ENCODE measurements at regions not wholly inside any gene's neighbourhood (a gene's known extent, or its start where the extent isn't known, plus 50 kb on each side); places are given as distances from the start of the nearest gene placed in this dataset.

- Histone ChIP-seq H3K9ac (ENCODE audit: low read length) (no peak overlapping the region), H2AFZ (ENCODE audit: low read depth, low read length, severe bottlenecking) (no peak overlapping the region), H3K4me3 (ENCODE audit: insufficient read depth, low read length, poor library complexity, severe bottlenecking) (no peak overlapping the region), H3K27me3 (ENCODE audit: low read length) (no peaks in the 10 kb centered on the region), H3K36me3 (ENCODE audit: low read length) (no peaks in the 10 kb centered on the region), H3K4me2 (ENCODE audit: low read depth, low read length, poor library complexity, severe bottlenecking) (no peak overlapping the region), H3K9me3 (ENCODE audit: insufficient read depth, low read length) (no peaks in the 10 kb centered on the region), H3K9me2 (replicated peaks; ENCODE audit: insufficient read depth, low read length) (no peaks in the 10 kb centered on the region), H3K79me2 (ENCODE audit: insufficient read depth, low read length) (no peaks in the 10 kb centered on the region), H3K27ac (ENCODE audit: low read depth, low read length) (no peak overlapping the region), H3F3A (ENCODE audit: insufficient read depth) (no peaks in the 10 kb centered on the region), H4K20me1 (ENCODE audit: low read depth, low read length) (no peaks in the 10 kb centered on the region)
- TF ChIP-seq EZH2phosphoT487 (conservative IDR thresholded peaks at IDR 0.05; ENCODE audit: low read length) (no peak), CTCF (IDR thresholded peaks at IDR 0.05; ENCODE audit: insufficient read depth, low read length, poor library complexity, severe bottlenecking) (no peak)
Measured at GRCh38 chr7:20561466-20561865, 54.0 kb upstream of the ABCB5 start.

- Histone ChIP-seq H3K27ac (ENCODE audit: low read depth, low read length) (no peak overlapping the region), H3K4me3 (ENCODE audit: insufficient read depth, low read length, poor library complexity, severe bottlenecking) (no peak overlapping the region), H3K27me3 (ENCODE audit: low read length) (no peaks in the 10 kb centered on the region), H3K9me3 (ENCODE audit: insufficient read depth, low read length) (no peaks in the 10 kb centered on the region), H3K36me3 (ENCODE audit: low read length) (no peaks in the 10 kb centered on the region), H3F3A (ENCODE audit: insufficient read depth) (no peaks in the 10 kb centered on the region), H3K79me2 (ENCODE audit: insufficient read depth, low read length) (no peaks in the 10 kb centered on the region), H4K20me1 (ENCODE audit: low read depth, low read length) (no peaks in the 10 kb centered on the region), H3K9me2 (replicated peaks; ENCODE audit: insufficient read depth, low read length) (no peaks in the 10 kb centered on the region), H3K9ac (ENCODE audit: low read length) (no peak overlapping the region), H3K4me2 (ENCODE audit: low read depth, low read length, poor library complexity, severe bottlenecking) (no peak overlapping the region), H2AFZ (ENCODE audit: low read depth, low read length, severe bottlenecking) (no peak overlapping the region)
- TF ChIP-seq EZH2phosphoT487 (conservative IDR thresholded peaks at IDR 0.05; ENCODE audit: low read length) (no peak), CTCF (IDR thresholded peaks at IDR 0.05; ENCODE audit: insufficient read depth, low read length, poor library complexity, severe bottlenecking) (no peak)
Measured at GRCh38 chr7:20561908-20562307, 53.6 kb upstream of the ABCB5 start.

GRCh38 chr7:20562461-20562860 lies 53.0 kb upstream of the ABCB5 start:
- Histone ChIP-seq H3K27me3 (ENCODE audit: low read length) (no peaks in the 10 kb centered on the region), H4K20me1 (ENCODE audit: low read depth, low read length) (no peaks in the 10 kb centered on the region)
- no peak for TF ChIP-seq CTCF (IDR thresholded peaks at IDR 0.05; ENCODE audit: insufficient read depth, low read length, poor library complexity, severe bottlenecking)
- TF ChIP-seq EZH2phosphoT487 (conservative IDR thresholded peaks at IDR 0.05; ENCODE audit: low read length) = no peak

More at GRCh38 chr7:20562461-20562860, 53.0 kb upstream of the ABCB5 start:
- no peak overlapping the region for H3K9ac ChIP-seq (ENCODE audit: low read length)
- no peak overlapping the region for H3K4me3 ChIP-seq (ENCODE audit: insufficient read depth, low read length, poor library complexity, severe bottlenecking)
- H3K36me3 ChIP-seq (ENCODE audit: low read length) = no peaks in the 10 kb centered on the region
- H3K9me2 ChIP-seq (replicated peaks; ENCODE audit: insufficient read depth, low read length) = no peaks in the 10 kb centered on the region
- H3K4me2 ChIP-seq (ENCODE audit: low read depth, low read length, poor library complexity, severe bottlenecking) = no peak overlapping the region
- no peaks in the 10 kb centered on the region for H3K79me2 ChIP-seq (ENCODE audit: insufficient read depth, low read length)
- H3F3A ChIP-seq (ENCODE audit: insufficient read depth) = no peaks in the 10 kb centered on the region
- H3K27ac ChIP-seq (ENCODE audit: low read depth, low read length) = no peak overlapping the region
- H2AFZ ChIP-seq (ENCODE audit: low read depth, low read length, severe bottlenecking) = no peak overlapping the region
- H3K9me3 ChIP-seq (ENCODE audit: insufficient read depth, low read length) = no peaks in the 10 kb centered on the region

Data from SU-DHL-6 (cell line).